HCT116 (cell line): ENCODE measurements at regions not wholly inside any gene's neighbourhood (a gene's known extent, or its start where the extent isn't known, plus 50 kb on each side); places are given as distances from the start of the nearest gene placed in this dataset.

ENCODE experiments used
- ATAC-seq: fragments of 200-7000 bp; cut with Tn5 transposase; 2 replicates; pipeline ENCODE4 v1.9.1; 2020; ENCODE audit warnings: mild to moderate bottlenecking, moderate library complexity
- BruUV-seq: library from RNA; stranded (reverse); fragments of 400-500 nt; replicated peaks from 2 replicates; lab custom pipeline; 2021; lab: Mats Ljungman, UMichigan
- CTCF ChIA-PET: fragments of 300-600 bp; sonication (Branson Sonifier 250); formaldehyde crosslinking; loops from one replicate; lab custom pipeline; 2021; ENCODE audit warnings: antibody characterized with exemption; lab: Charles Lee
- POLR2A ChIA-PET: fragments of 300-600, 350-600 bp; sonication (Branson Sonifier 250); formaldehyde crosslinking; loops from one replicate; lab custom pipeline; 2021; ENCODE audit warnings: antibody characterized with exemption; lab: Charles Lee
- RAD21 ChIA-PET, 2 experiments: fragments of 300-600 bp; sonication (Branson Sonifier 250); formaldehyde crosslinking; loops; one replicate each; lab custom pipeline; 2023; ENCODE audit warnings: low total read pairs in 2 of 2; ENCODE audit not compliant: uncharacterized antibody in 2 of 2, unreplicated experiment in 2 of 2, low non-redundant PET in 1 of 2; lab: Charles Lee
- DNase-seq: peaks from one replicate; pipeline ENCODE4 v3.0.0-alpha.2; 2010; ENCODE audit warnings: low read depth, low spot score
- H2AFZ ChIP-seq: fragments of 200-600 bp; shearing (Covaris generic), sonication (generic); 2 replicates; pipeline ENCODE4 v1.6.1; 2017; ENCODE audit warnings: low read depth, mixed run types, mixed read lengths, antibody characterized with exemption, low read length; ENCODE audit not compliant: poor library complexity, severe bottlenecking
- H3K27ac ChIP-seq: 2 replicates; pipeline ENCODE4 v1.5.1; 2012; ENCODE audit warnings: low read depth, low read length
- H3K27me3 ChIP-seq: fragments of 200-600 bp; sonication (generic); 2 replicates; pipeline ENCODE4 v1.6.1; 2016; ENCODE audit warnings: mixed run types, low read length, mixed read lengths; ENCODE audit not compliant: insufficient read depth
- H3K36me3 ChIP-seq, 2 experiments: fragments of 200-500 bp in 1 of 2; fragments of 200-600 bp in 1 of 2; sonication (Bioruptor generic) in 1 of 2; sonication (generic) in 1 of 2; 2 replicates each; pipeline versions ENCODE4 v1.5.1 to v1.6.1; 2014 to 2016; ENCODE audit warnings: low read length in 2 of 2, inconsistent platforms in 1 of 2, mixed read lengths in 1 of 2, mixed run types in 1 of 2; ENCODE audit not compliant: insufficient read depth in 2 of 2, control insufficient read depth in 1 of 2
- H3K4me1 ChIP-seq, 2 experiments: fragments of 200-600 bp in 1 of 2; sonication (generic) in 1 of 2; 2 replicates each; pipeline versions ENCODE4 v1.5.1 to v1.6.1; 2012 to 2017; ENCODE audit warnings: low read length in 2 of 2, inconsistent platforms in 1 of 2, mild to moderate bottlenecking in 1 of 2, mixed read lengths in 1 of 2, mixed run types in 1 of 2, moderate library complexity in 1 of 2; ENCODE audit not compliant: insufficient read depth in 2 of 2, control insufficient read depth in 1 of 2
- H3K4me2 ChIP-seq: fragments of 200-600 bp; sonication (generic); 2 replicates; pipeline ENCODE4 v1.6.1; 2017; ENCODE audit warnings: mixed run types, low read length, mixed read lengths
- H3K4me3 ChIP-seq, 2 experiments: fragments of 200-600 bp in 1 of 2; sonication (generic) in 1 of 2; replicated peaks in 1 of 2; 2 replicates each; pipeline ENCODE4 v1.5.1; 2011 to 2016; ENCODE audit warnings: low read length in 2 of 2, control low read depth in 1 of 2, low read depth in 1 of 2, mild to moderate bottlenecking in 1 of 2, mixed read lengths in 1 of 2, mixed run types in 1 of 2
- H3K79me2 ChIP-seq: fragments of 200-600 bp; sonication (generic); 2 replicates; pipeline ENCODE4 v1.6.1; 2017; ENCODE audit warnings: mild to moderate bottlenecking, mixed run types, low read length, moderate library complexity, mixed read lengths; ENCODE audit not compliant: insufficient read depth
- H3K9ac ChIP-seq: fragments of 200-600 bp; sonication (generic); 2 replicates; pipeline ENCODE4 v1.6.1; 2016; ENCODE audit warnings: low read length, mixed read lengths
- H3K9me2 ChIP-seq: fragments of 200-600 bp; sonication (generic), shearing (Covaris generic); 2 replicates; pipeline ENCODE4 v1.6.1; 2017; ENCODE audit warnings: mixed run types, mild to moderate bottlenecking, moderate library complexity; ENCODE audit not compliant: insufficient read depth
- H3K9me3 ChIP-seq, 2 experiments: fragments of 200-500 bp in 1 of 2; fragments of 200-600 bp in 1 of 2; sonication (Bioruptor generic) in 1 of 2; sonication (generic) in 1 of 2; 2 replicates each; pipeline ENCODE4 v1.6.1; 2014 to 2017; ENCODE audit warnings: low read length in 2 of 2, mixed read lengths in 2 of 2, inconsistent platforms in 1 of 2, low read depth in 1 of 2, mild to moderate bottlenecking in 1 of 2, mixed run types in 1 of 2, moderate library complexity in 1 of 2; ENCODE audit not compliant: control insufficient read depth in 1 of 2, insufficient read depth in 1 of 2
- H4K20me1 ChIP-seq: fragments of 200-600 bp; sonication (generic), shearing (Covaris generic); 2 replicates; pipeline ENCODE4 v1.6.1; 2017; ENCODE audit warnings: mixed run types, mild to moderate bottlenecking, moderate library complexity; ENCODE audit not compliant: insufficient read depth
- EZH2 ChIP-seq: fragments of 200-600 bp; sonication (generic); IDR thresholded peaks from 2 replicates; pipeline ENCODE4 v1.6.1; 2017; ENCODE audit warnings: antibody characterized with exemption, mixed run types
- EZH2phosphoT487 ChIP-seq: fragments of 200-600 bp; IDR thresholded peaks from 2 replicates; pipeline ENCODE4 v1.6.1; 2018; ENCODE audit warnings: antibody characterized with exemption, borderline replicate concordance
- JUND ChIP-seq: IDR thresholded peaks from 2 replicates; pipeline ENCODE4 v1.6.1; 2012
- SRF ChIP-seq: IDR thresholded peaks from 2 replicates; pipeline ENCODE4 v1.6.1; 2012; ENCODE audit warnings: low read depth
- ZFX ChIP-seq: fragments of 450-650 bp; IDR thresholded peaks from 2 replicates; pipeline ENCODE4 v1.6.1; 2017
- intact Hi-C: fragments of 100-400 bp; cut with micrococcal nuclease; formaldehyde crosslinking; loops from 2 replicates; pipeline ENCODE4 v1.10.0; 2022
- TF ChIP-seq, protein P1 (sequence below): IDR thresholded peaks from 2 replicates; pipeline ENCODE4 v1.6.1; 2012
- TF ChIP-seq, protein P2 (sequence below): IDR thresholded peaks from 2 replicates; pipeline ENCODE4 v1.6.1; 2011; ENCODE audit warnings: mild to moderate bottlenecking, low read length, moderate library complexity; ENCODE audit not compliant: insufficient replicate concordance; ENCODE audit errors: extremely low read depth
- TF ChIP-seq, protein P3 (sequence below), 3 experiments: fragments of 200-600 bp in 1 of 3; sonication (generic) in 1 of 3; IDR thresholded peaks in 2 of 3; conservative IDR thresholded peaks in 1 of 3; 2 replicates each; pipeline ENCODE4 v1.5.1; 2012 to 2017; ENCODE audit warnings: low read depth in 2 of 3, low read length in 2 of 3, antibody characterized with exemption in 1 of 3, borderline replicate concordance in 1 of 3, control low read depth in 1 of 3, mild to moderate bottlenecking in 1 of 3, mixed read lengths in 1 of 3, mixed run types in 1 of 3, moderate library complexity in 1 of 3; ENCODE audit not compliant: insufficient read depth in 1 of 3

DNA sequence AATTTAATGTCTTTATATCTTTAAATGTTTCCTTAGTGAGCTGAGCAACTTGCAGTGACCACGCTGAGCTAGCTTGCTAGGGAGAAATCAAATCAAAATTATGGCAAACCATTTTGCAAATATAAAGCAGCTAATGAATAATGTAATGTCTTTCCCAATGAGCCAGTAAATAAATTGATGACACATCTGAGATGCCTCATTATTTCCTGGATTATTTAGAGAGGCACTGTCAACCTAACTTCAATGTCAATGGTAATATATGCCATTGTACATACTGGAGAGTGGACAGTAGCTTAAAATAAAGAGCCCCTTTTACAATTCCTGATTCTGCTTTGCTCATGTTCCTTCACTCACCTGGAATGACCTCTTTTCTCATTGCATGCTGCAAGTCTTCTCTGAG lies 182.6 kb downstream of the PHLDA1 start:
- intact Hi-C loops = no loop called here
- H3K27ac ChIP-seq = peak overlapping the region; percentile 95
- no peaks in the 10 kb centered on the region for H3K27me3 ChIP-seq
- no peak overlapping the region for H2AFZ ChIP-seq
- no TSS peak for BruUV-seq
- H3K9me2 ChIP-seq = no peaks in the 10 kb centered on the region
- ATAC-seq (no peak), DNase-seq (no peak)
- no peaks in the 10 kb centered on the region for H3K9me3 ChIP-seq
- POLR2A ChIA-PET = interaction anchor here (1.0 to 1.7 kb wide), 6 partner anchors 9 to 175 kb away, joined by 3 to 4 read pairs (median 4); no protein-coding TSS in a partner anchor
- H3K36me3 ChIP-seq = peaks cover 0 to 3% of the 10 kb centered on the region in 2 experiments; a peak in 1 of 4 replicates
- no peaks in the 10 kb centered on the region for H4K20me1 ChIP-seq
- TF ChIP-seq EZH2phosphoT487 = no peak
- H3K4me2 ChIP-seq = no peak overlapping the region
- CTCF ChIA-PET = no interaction called here
- H3K4me3 ChIP-seq = no peak overlapping the region
- 0 out of 2 replicates have a peak overlapping the region, but pooled peaks have one; percentile 3 for H3K9ac ChIP-seq
- no peaks in the 10 kb centered on the region for H3K79me2 ChIP-seq
- RAD21 ChIA-PET = no interaction called here
- peaks cover 55 to 60% of the 10 kb centered on the region in 2 experiments for H3K4me1 ChIP-seq

DNA sequence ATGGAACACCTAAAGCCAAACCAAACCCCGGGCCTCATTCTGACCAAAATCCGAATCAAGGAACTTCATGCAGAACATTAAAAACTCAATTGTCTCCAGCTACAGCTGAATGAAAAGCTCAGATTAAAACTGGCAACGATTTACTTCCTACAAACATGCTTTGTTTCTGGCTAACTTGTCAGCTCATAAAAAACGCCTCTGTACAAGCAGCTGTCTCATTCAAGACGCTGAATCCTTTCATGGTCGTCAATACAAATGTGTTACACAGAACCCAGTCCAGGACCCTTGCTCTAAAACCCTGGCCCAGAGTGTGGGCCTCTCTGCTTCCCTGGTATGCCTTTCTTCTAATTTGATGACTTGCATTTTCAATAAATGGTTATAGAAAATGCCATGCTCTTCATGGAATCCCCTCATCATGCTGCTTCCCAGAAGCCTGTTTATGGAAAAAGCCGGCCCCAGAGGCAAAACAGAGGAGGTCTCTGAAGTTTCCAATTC lies 183.1 kb downstream of the PHLDA1 start:
- POLR2A ChIA-PET = interaction anchor here (0.7 to 1.7 kb wide), 8 partner anchors 9 to 220 kb away, joined by 3 to 4 read pairs (median 3); no protein-coding TSS in a partner anchor
- H3K4me1 ChIP-seq = peaks cover 53 to 55% of the 10 kb centered on the region in 2 experiments
- H3K27me3 ChIP-seq = no peaks in the 10 kb centered on the region
- no peak overlapping the region for H2AFZ ChIP-seq
- peaks cover 0 to 3% of the 10 kb centered on the region in 2 experiments; a peak in 1 of 4 replicates for H3K36me3 ChIP-seq
- H3K9ac ChIP-seq = no peak overlapping the region
- RAD21 ChIA-PET = interaction anchor here (0.6 to 0.9 kb wide), 2 partner anchors 45 to 225 kb away, joined by 3 to 6 read pairs; no protein-coding TSS in a partner anchor
- BruUV-seq = no TSS peak
- CTCF ChIA-PET = interaction anchor here (0.8 kb wide), 1 partner anchor 11 kb away, joined by 3 read pairs; no protein-coding TSS in a partner anchor
- no peaks in the 10 kb centered on the region for H4K20me1 ChIP-seq
- TF ChIP-seq, protein P1, sequence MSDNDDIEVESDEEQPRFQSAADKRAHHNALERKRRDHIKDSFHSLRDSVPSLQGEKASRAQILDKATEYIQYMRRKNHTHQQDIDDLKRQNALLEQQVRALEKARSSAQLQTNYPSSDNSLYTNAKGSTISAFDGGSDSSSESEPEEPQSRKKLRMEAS = no peak
- TF ChIP-seq SRF (no peak), JUND (no peak), ZFX (no peak), EZH2 (no peak)
- TF ChIP-seq, protein P2, sequence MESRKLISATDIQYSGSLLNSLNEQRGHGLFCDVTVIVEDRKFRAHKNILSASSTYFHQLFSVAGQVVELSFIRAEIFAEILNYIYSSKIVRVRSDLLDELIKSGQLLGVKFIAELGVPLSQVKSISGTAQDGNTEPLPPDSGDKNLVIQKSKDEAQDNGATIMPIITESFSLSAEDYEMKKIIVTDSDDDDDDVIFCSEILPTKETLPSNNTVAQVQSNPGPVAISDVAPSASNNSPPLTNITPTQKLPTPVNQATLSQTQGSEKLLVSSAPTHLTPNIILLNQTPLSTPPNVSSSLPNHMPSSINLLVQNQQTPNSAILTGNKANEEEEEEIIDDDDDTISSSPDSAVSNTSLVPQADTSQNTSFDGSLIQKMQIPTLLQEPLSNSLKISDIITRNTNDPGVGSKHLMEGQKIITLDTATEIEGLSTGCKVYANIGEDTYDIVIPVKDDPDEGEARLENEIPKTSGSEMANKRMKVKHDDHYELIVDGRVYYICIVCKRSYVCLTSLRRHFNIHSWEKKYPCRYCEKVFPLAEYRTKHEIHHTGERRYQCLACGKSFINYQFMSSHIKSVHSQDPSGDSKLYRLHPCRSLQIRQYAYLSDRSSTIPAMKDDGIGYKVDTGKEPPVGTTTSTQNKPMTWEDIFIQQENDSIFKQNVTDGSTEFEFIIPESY = no peak
- TF ChIP-seq, protein P3, sequence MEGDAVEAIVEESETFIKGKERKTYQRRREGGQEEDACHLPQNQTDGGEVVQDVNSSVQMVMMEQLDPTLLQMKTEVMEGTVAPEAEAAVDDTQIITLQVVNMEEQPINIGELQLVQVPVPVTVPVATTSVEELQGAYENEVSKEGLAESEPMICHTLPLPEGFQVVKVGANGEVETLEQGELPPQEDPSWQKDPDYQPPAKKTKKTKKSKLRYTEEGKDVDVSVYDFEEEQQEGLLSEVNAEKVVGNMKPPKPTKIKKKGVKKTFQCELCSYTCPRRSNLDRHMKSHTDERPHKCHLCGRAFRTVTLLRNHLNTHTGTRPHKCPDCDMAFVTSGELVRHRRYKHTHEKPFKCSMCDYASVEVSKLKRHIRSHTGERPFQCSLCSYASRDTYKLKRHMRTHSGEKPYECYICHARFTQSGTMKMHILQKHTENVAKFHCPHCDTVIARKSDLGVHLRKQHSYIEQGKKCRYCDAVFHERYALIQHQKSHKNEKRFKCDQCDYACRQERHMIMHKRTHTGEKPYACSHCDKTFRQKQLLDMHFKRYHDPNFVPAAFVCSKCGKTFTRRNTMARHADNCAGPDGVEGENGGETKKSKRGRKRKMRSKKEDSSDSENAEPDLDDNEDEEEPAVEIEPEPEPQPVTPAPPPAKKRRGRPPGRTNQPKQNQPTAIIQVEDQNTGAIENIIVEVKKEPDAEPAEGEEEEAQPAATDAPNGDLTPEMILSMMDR (IDR thresholded peaks at IDR 0.05 in 2 of 3, conservative IDR thresholded peaks at IDR 0.05 in 1 of 3; ENCODE audit: borderline replicate concordance in 1 of 3, insufficient read depth in 1 of 3, low read depth in 2 of 3, low read length in 2 of 3) = no peak
- TF ChIP-seq, all 23 proteins: peak for 0
- Histone ChIP-seq H3K4me2 (no peak overlapping the region), H3K4me3 (no peak overlapping the region), H3K9me3 (no peaks in the 10 kb centered on the region), H3K27ac (peak overlapping the region; percentile 95), H3K79me2 (no peaks in the 10 kb centered on the region), H3K9me2 (no peaks in the 10 kb centered on the region)
- DNase-seq = no peak
- intact Hi-C loops = no loop called here
- ATAC-seq = no peak
